ENCODE measurements at regions not wholly inside any gene's neighbourhood (a gene's known extent, or its start where the extent isn't known, plus 50 kb on each side); places are given as distances from the start of the nearest gene placed in this dataset.

DNA sequence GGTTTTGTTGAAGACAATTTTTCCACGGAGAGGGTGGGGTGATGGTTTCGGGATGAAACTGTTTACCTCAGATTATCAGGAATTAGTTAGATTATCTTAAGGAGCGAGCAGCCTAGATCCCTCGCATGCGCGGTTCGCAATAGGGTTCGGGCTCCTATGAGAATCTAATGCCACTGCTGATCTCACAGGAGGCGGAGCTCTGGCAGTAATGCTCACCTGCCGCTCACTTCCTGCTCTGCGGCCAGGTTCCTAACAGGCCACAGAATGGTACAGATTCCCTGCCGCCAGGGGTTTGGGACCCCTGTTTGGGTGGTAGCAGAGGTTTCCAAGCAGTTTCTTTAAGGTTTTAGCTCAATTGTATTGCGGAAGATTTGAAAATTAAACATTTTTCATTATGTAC, 439.8 kb upstream of the OR4E1 start:
- H3K4me3 Mint-ChIP-seq = no peak overlapping the region
- intact Hi-C loops (cut with micrococcal nuclease) = no loop called here
- H2AFZ ChIP-seq (ENCODE audit: insufficient read depth, low read depth, low read length, poor library complexity, severe bottlenecking) = no peak overlapping the region

GRCh38 chr14:22112004-22112403, 438.4 kb upstream of the OR4E1 start:
- Mint-ChIP-seq H3K4me3 (no peak overlapping the region), H3K9me3 (no peaks in the 10 kb centered on the region), H3K4me1 (no peaks in the 10 kb centered on the region), H3K27me3 (ENCODE audit: low read depth in 3 of 3) (peaks cover 0 to 2% (median 2%) of the 10 kb centered on the region in 3 donors), H3K27ac (no peak overlapping the region), H3K36me3 (no peaks in the 10 kb centered on the region)
- WGBS (ENCODE audit: insufficient coverage) = 100% methylated on average over 1 of the region's 3 CpGs
- no peaks in the 10 kb centered on the region for H3K9me3 ChIP-seq (replicated peaks in 1 of 2; ENCODE audit: control insufficient read depth in 1 of 2, insufficient read depth in 1 of 2, low read length in 2 of 2)
- H3K36me3 ChIP-seq (replicated peaks in 1 of 2; ENCODE audit: control insufficient read depth in 1 of 2, insufficient read depth in 2 of 2, low read length in 2 of 2) = no peaks in the 10 kb centered on the region
- H2AFZ ChIP-seq (ENCODE audit: insufficient read depth, low read depth, low read length, poor library complexity, severe bottlenecking) = no peak overlapping the region
- no peaks in the 10 kb centered on the region for H3K4me1 ChIP-seq (ENCODE audit: control insufficient read depth in 1 of 2, insufficient read depth in 2 of 2, low read length in 2 of 2)
- no peak for DNase-seq
- H4K20me1 ChIP-seq (ENCODE audit: insufficient read depth, low read length) = no peaks in the 10 kb centered on the region
- H3K27ac ChIP-seq (ENCODE audit: low read depth in 1 of 2, low read length in 2 of 2) = no peak overlapping the region
- H3K27me3 ChIP-seq (ENCODE audit: control insufficient read depth in 2 of 2, insufficient read depth in 2 of 2, low read length in 2 of 2) = no peaks in the 10 kb centered on the region
- H3K4me2 ChIP-seq (replicated peaks; ENCODE audit: extremely low read depth, low read length, poor library complexity, severe bottlenecking) = no peak overlapping the region
- no peak overlapping the region for H3K4me3 ChIP-seq (replicated peaks in 1 of 3; ENCODE audit: low read depth in 2 of 3, low read length in 3 of 3)
- intact Hi-C loops (cut with micrococcal nuclease) = no loop called here
- H3K9ac ChIP-seq (ENCODE audit: insufficient read depth, low read length, poor library complexity, severe bottlenecking) = no peak overlapping the region
- no peaks in the 10 kb centered on the region for H3K79me2 ChIP-seq (ENCODE audit: insufficient read depth, low read length)
- peak; percentile 65 for TF ChIP-seq CTCF (IDR thresholded peaks at IDR 0.05)

More for the DNA sequence above, 439.8 kb upstream of the OR4E1 start:
- Histone ChIP-seq H3K4me1 (ENCODE audit: control insufficient read depth in 1 of 2, insufficient read depth in 2 of 2, low read length in 2 of 2) (no peaks in the 10 kb centered on the region), H3K27me3 (ENCODE audit: control insufficient read depth in 2 of 2, insufficient read depth in 2 of 2, low read length in 2 of 2) (no peaks in the 10 kb centered on the region), H3K4me3 (replicated peaks in 1 of 3; ENCODE audit: low read depth in 2 of 3, low read length in 3 of 3) (no peak overlapping the region), H3K4me2 (replicated peaks; ENCODE audit: extremely low read depth, low read length, poor library complexity, severe bottlenecking) (no peak overlapping the region), H3K27ac (ENCODE audit: low read depth in 1 of 2, low read length in 2 of 2) (no peak overlapping the region), H3K36me3 (replicated peaks in 1 of 2; ENCODE audit: control insufficient read depth in 1 of 2, insufficient read depth in 2 of 2, low read length in 2 of 2) (no peaks in the 10 kb centered on the region), H3K9ac (ENCODE audit: insufficient read depth, low read length, poor library complexity, severe bottlenecking) (no peak overlapping the region), H4K20me1 (ENCODE audit: insufficient read depth, low read length) (no peaks in the 10 kb centered on the region), H3K79me2 (ENCODE audit: insufficient read depth, low read length) (no peaks in the 10 kb centered on the region), H3K9me3 (replicated peaks in 1 of 2; ENCODE audit: control insufficient read depth in 1 of 2, insufficient read depth in 1 of 2, low read length in 2 of 2) (no peaks in the 10 kb centered on the region)
- Mint-ChIP-seq H3K27ac (no peak overlapping the region), H3K4me1 (no peaks in the 10 kb centered on the region), H3K9me3 (no peaks in the 10 kb centered on the region), H3K36me3 (no peaks in the 10 kb centered on the region), H3K27me3 (ENCODE audit: low read depth in 3 of 3) (peaks cover 0 to 6% (median 4%) of the 10 kb centered on the region in 3 donors)
- TF ChIP-seq CTCF (IDR thresholded peaks at IDR 0.05) = no peak
- no peak for DNase-seq
- 90% methylated on average over 10 of the region's 13 CpGs for WGBS (ENCODE audit: insufficient coverage)

Data from CD14-positive monocyte (primary cell).